ENCODE measurements at regions not wholly inside any gene's neighbourhood (a gene's known extent, or its start where the extent isn't known, plus 50 kb on each side); places are given as distances from the start of the nearest gene placed in this dataset.
"Not testable (repeated sequence)": the region's sequence is repeated elsewhere in the genome, so short reads cannot be mapped to it uniquely, and the experiment has no call there.

- peaks cover 16% of the 10 kb centered on the region for H3K4me1 ChIP-seq (ENCODE audit: control insufficient read depth, insufficient read depth, low read length)
- not testable (repeated sequence) for H3K9ac ChIP-seq (ENCODE audit: low read depth, low read length); H3K36me3 ChIP-seq (ENCODE audit: control insufficient read depth, insufficient read depth, low read length)
Measured at GRCh38 chr14:56007491-56007890, 110.7 kb upstream of the PELI2 start.

GRCh38 chr14:56008150-56008549 is 110.1 kb upstream of the PELI2 start:
- Histone ChIP-seq H3K4me3 (ENCODE audit: low read depth, low read length) (no peak overlapping the region), H3K9ac (ENCODE audit: low read depth, low read length) (no peak overlapping the region), H3K36me3 (ENCODE audit: control insufficient read depth, insufficient read depth, low read length) (no peaks in the 10 kb centered on the region), H3K9me3 (ENCODE audit: control insufficient read depth, insufficient read depth, low read length) (no peaks in the 10 kb centered on the region), H3K27me3 (ENCODE audit: control insufficient read depth, insufficient read depth, low read length) (no peaks in the 10 kb centered on the region), H3K4me1 (ENCODE audit: control insufficient read depth, insufficient read depth, low read length) (peaks cover 16% of the 10 kb centered on the region)

More at GRCh38 chr14:56007491-56007890, 110.7 kb upstream of the PELI2 start:
- not testable (repeated sequence) for H3K27me3 ChIP-seq (ENCODE audit: control insufficient read depth, insufficient read depth, low read length); H3K4me3 ChIP-seq (ENCODE audit: low read depth, low read length); H3K9me3 ChIP-seq (ENCODE audit: control insufficient read depth, insufficient read depth, low read length)

GRCh38 chr14:56008661-56009060 is 109.5 kb upstream of the PELI2 start:
- H3K36me3 ChIP-seq (ENCODE audit: control insufficient read depth, insufficient read depth, low read length); H3K9ac ChIP-seq (ENCODE audit: low read depth, low read length); H3K4me3 ChIP-seq (ENCODE audit: low read depth, low read length); H3K9me3 ChIP-seq (ENCODE audit: control insufficient read depth, insufficient read depth, low read length); H3K27me3 ChIP-seq (ENCODE audit: control insufficient read depth, insufficient read depth, low read length): not testable (repeated sequence)
- H3K4me1 ChIP-seq (ENCODE audit: control insufficient read depth, insufficient read depth, low read length) = peaks cover 16% of the 10 kb centered on the region

- H3K9ac ChIP-seq (ENCODE audit: low read depth, low read length) = no peak overlapping the region
- H3K4me3 ChIP-seq (ENCODE audit: low read depth, low read length) = no peak overlapping the region
- no peaks in the 10 kb centered on the region for H3K36me3 ChIP-seq (ENCODE audit: control insufficient read depth, insufficient read depth, low read length)
- H3K4me1 ChIP-seq (ENCODE audit: control insufficient read depth, insufficient read depth, low read length) = no peaks in the 10 kb centered on the region
- H3K9me3 ChIP-seq (ENCODE audit: control insufficient read depth, insufficient read depth, low read length) = no peaks in the 10 kb centered on the region
- H3K27me3 ChIP-seq (ENCODE audit: control insufficient read depth, insufficient read depth, low read length) = no peaks in the 10 kb centered on the region
Measured at GRCh38 chr14:56023661-56024081, 94.5 kb upstream of the PELI2 start.

GRCh38 chr14:56025191-56025590 is 93.0 kb upstream of the PELI2 start:
- H3K4me1 ChIP-seq (ENCODE audit: control insufficient read depth, insufficient read depth, low read length) = no peaks in the 10 kb centered on the region
- no peaks in the 10 kb centered on the region for H3K27me3 ChIP-seq (ENCODE audit: control insufficient read depth, insufficient read depth, low read length)
- H3K9ac ChIP-seq (ENCODE audit: low read depth, low read length) = no peak overlapping the region
- no peak overlapping the region for H3K4me3 ChIP-seq (ENCODE audit: low read depth, low read length)
- H3K36me3 ChIP-seq (ENCODE audit: control insufficient read depth, insufficient read depth, low read length) = no peaks in the 10 kb centered on the region
- no peaks in the 10 kb centered on the region for H3K9me3 ChIP-seq (ENCODE audit: control insufficient read depth, insufficient read depth, low read length)

- H3K36me3 ChIP-seq (ENCODE audit: control insufficient read depth, insufficient read depth, low read length) = no peaks in the 10 kb centered on the region
- no peaks in the 10 kb centered on the region for H3K9me3 ChIP-seq (ENCODE audit: control insufficient read depth, insufficient read depth, low read length)
- H3K9ac ChIP-seq (ENCODE audit: low read depth, low read length) = no peak overlapping the region
- no peaks in the 10 kb centered on the region for H3K27me3 ChIP-seq (ENCODE audit: control insufficient read depth, insufficient read depth, low read length)
- H3K4me1 ChIP-seq (ENCODE audit: control insufficient read depth, insufficient read depth, low read length) = no peaks in the 10 kb centered on the region
- no peak overlapping the region for H3K4me3 ChIP-seq (ENCODE audit: low read depth, low read length)
Measured at GRCh38 chr14:56026506-56026905, 91.7 kb upstream of the PELI2 start.

GRCh38 chr14:56027421-56027820 is 90.8 kb upstream of the PELI2 start:
- no peaks in the 10 kb centered on the region for H3K27me3 ChIP-seq (ENCODE audit: control insufficient read depth, insufficient read depth, low read length)
- no peaks in the 10 kb centered on the region for H3K36me3 ChIP-seq (ENCODE audit: control insufficient read depth, insufficient read depth, low read length)
- no peak overlapping the region for H3K9ac ChIP-seq (ENCODE audit: low read depth, low read length)
- no peak overlapping the region for H3K4me3 ChIP-seq (ENCODE audit: low read depth, low read length)
- H3K4me1 ChIP-seq (ENCODE audit: control insufficient read depth, insufficient read depth, low read length) = no peaks in the 10 kb centered on the region
- H3K9me3 ChIP-seq (ENCODE audit: control insufficient read depth, insufficient read depth, low read length) = no peaks in the 10 kb centered on the region

GRCh38 chr14:56027916-56028712 is 90.1 kb upstream of the PELI2 start:
- no peaks in the 10 kb centered on the region for H3K27me3 ChIP-seq (ENCODE audit: control insufficient read depth, insufficient read depth, low read length)
- no peaks in the 10 kb centered on the region for H3K4me1 ChIP-seq (ENCODE audit: control insufficient read depth, insufficient read depth, low read length)
- H3K36me3 ChIP-seq (ENCODE audit: control insufficient read depth, insufficient read depth, low read length) = no peaks in the 10 kb centered on the region
- no peak overlapping the region for H3K9ac ChIP-seq (ENCODE audit: low read depth, low read length)
- no peak overlapping the region for H3K4me3 ChIP-seq (ENCODE audit: low read depth, low read length)
- H3K9me3 ChIP-seq (ENCODE audit: control insufficient read depth, insufficient read depth, low read length) = no peaks in the 10 kb centered on the region

- Histone ChIP-seq H3K4me3 (ENCODE audit: low read depth, low read length) (no peak overlapping the region), H3K36me3 (ENCODE audit: control insufficient read depth, insufficient read depth, low read length) (no peaks in the 10 kb centered on the region), H3K9ac (ENCODE audit: low read depth, low read length) (no peak overlapping the region), H3K4me1 (ENCODE audit: control insufficient read depth, insufficient read depth, low read length) (no peaks in the 10 kb centered on the region), H3K9me3 (ENCODE audit: control insufficient read depth, insufficient read depth, low read length) (no peaks in the 10 kb centered on the region), H3K27me3 (ENCODE audit: control insufficient read depth, insufficient read depth, low read length) (no peaks in the 10 kb centered on the region)
Measured at GRCh38 chr14:56036353-56036752, 81.9 kb upstream of the PELI2 start.

- Histone ChIP-seq H3K4me3 (ENCODE audit: low read depth, low read length) (no peak overlapping the region), H3K27me3 (ENCODE audit: control insufficient read depth, insufficient read depth, low read length) (no peaks in the 10 kb centered on the region), H3K9ac (ENCODE audit: low read depth, low read length) (no peak overlapping the region)
Measured at GRCh38 chr14:56040121-56040520, 78.1 kb upstream of the PELI2 start.

GRCh38 chr14:56044196-56044595 is 74.0 kb upstream of the PELI2 start:
- Histone ChIP-seq H3K27me3 (ENCODE audit: control insufficient read depth, insufficient read depth, low read length) (no peaks in the 10 kb centered on the region), H3K36me3 (ENCODE audit: control insufficient read depth, insufficient read depth, low read length) (no peaks in the 10 kb centered on the region), H3K9ac (ENCODE audit: low read depth, low read length) (no peak overlapping the region), H3K4me1 (ENCODE audit: control insufficient read depth, insufficient read depth, low read length) (no peaks in the 10 kb centered on the region), H3K9me3 (ENCODE audit: control insufficient read depth, insufficient read depth, low read length) (no peaks in the 10 kb centered on the region), H3K4me3 (ENCODE audit: low read depth, low read length) (no peak overlapping the region)

More at GRCh38 chr14:56040121-56040520, 78.1 kb upstream of the PELI2 start:
- H3K4me1 ChIP-seq (ENCODE audit: control insufficient read depth, insufficient read depth, low read length) = no peaks in the 10 kb centered on the region
- H3K9me3 ChIP-seq (ENCODE audit: control insufficient read depth, insufficient read depth, low read length) = no peaks in the 10 kb centered on the region
- H3K36me3 ChIP-seq (ENCODE audit: control insufficient read depth, insufficient read depth, low read length) = no peaks in the 10 kb centered on the region

GRCh38 chr14:56046546-56046945 is 71.7 kb upstream of the PELI2 start:
- H3K36me3 ChIP-seq (ENCODE audit: control insufficient read depth, insufficient read depth, low read length) = no peaks in the 10 kb centered on the region
- H3K4me3 ChIP-seq (ENCODE audit: low read depth, low read length) = no peak overlapping the region
- no peak overlapping the region for H3K9ac ChIP-seq (ENCODE audit: low read depth, low read length)
- no peaks in the 10 kb centered on the region for H3K4me1 ChIP-seq (ENCODE audit: control insufficient read depth, insufficient read depth, low read length)
- no peaks in the 10 kb centered on the region for H3K27me3 ChIP-seq (ENCODE audit: control insufficient read depth, insufficient read depth, low read length)
- H3K9me3 ChIP-seq (ENCODE audit: control insufficient read depth, insufficient read depth, low read length) = no peaks in the 10 kb centered on the region

Measured in iPS-15b (cell line).